OCI-LY1 (cell line): ENCODE measurements at regions not wholly inside any gene's neighbourhood (a gene's known extent, or its start where the extent isn't known, plus 50 kb on each side); places are given as distances from the start of the nearest gene placed in this dataset.

Experiments
- H2AFZ ChIP-seq: fragments of 200-600 bp; sonication (generic), shearing (Covaris generic); 2 replicates; pipeline ENCODE4 v1.6.0; 2014; ENCODE audit warnings: antibody characterized with exemption, mild to moderate bottlenecking, low read length
- H3F3A ChIP-seq: fragments of 200-600 bp; sonication (generic), shearing (Covaris generic); 2 replicates; pipeline ENCODE4 v1.6.0; 2014; ENCODE audit warnings: mild to moderate bottlenecking, antibody characterized with exemption, low read length, moderate library complexity; ENCODE audit not compliant: insufficient read depth
- H3K27ac ChIP-seq: fragments of 200-600 bp; sonication (generic); 2 replicates; pipeline ENCODE4 v1.5.1; 2014; ENCODE audit warnings: low read length, mixed run types, mild to moderate bottlenecking, low read depth; ENCODE audit not compliant: poor library complexity, severe bottlenecking
- H3K27me3 ChIP-seq: fragments of 200-600 bp; sonication (generic); 2 replicates; pipeline ENCODE4 v1.6.0; 2014; ENCODE audit warnings: antibody characterized with exemption, mild to moderate bottlenecking, low read length, moderate library complexity; ENCODE audit not compliant: insufficient read depth
- H3K36me3 ChIP-seq: fragments of 200-600 bp; sonication (generic); 2 replicates; pipeline ENCODE4 v1.6.1; 2014; ENCODE audit warnings: mild to moderate bottlenecking, antibody characterized with exemption, low read length, moderate library complexity, mixed read lengths; ENCODE audit not compliant: insufficient read depth
- H3K4me1 ChIP-seq: fragments of 200-600 bp; sonication (generic); 2 replicates; pipeline ENCODE4 v1.5.1; 2014; ENCODE audit warnings: mild to moderate bottlenecking, low read length, moderate library complexity; ENCODE audit not compliant: insufficient read depth, severe bottlenecking
- H3K4me2 ChIP-seq: fragments of 200-600 bp; sonication (generic), shearing (Covaris generic); 2 replicates; pipeline ENCODE4 v1.6.1; 2014; ENCODE audit warnings: low read length
- H3K4me3 ChIP-seq: fragments of 200-600 bp; sonication (generic); 2 replicates; pipeline ENCODE4 v1.5.1; 2014; ENCODE audit warnings: low read length, low read depth, mild to moderate bottlenecking, mixed read lengths; ENCODE audit not compliant: poor library complexity, severe bottlenecking
- H3K79me2 ChIP-seq: fragments of 200-600 bp; shearing (Covaris generic); 2 replicates; pipeline ENCODE4 v1.6.1; 2016; ENCODE audit warnings: mixed run types, low read length, mixed read lengths; ENCODE audit not compliant: insufficient read depth
- H3K9ac ChIP-seq: fragments of 200-600 bp; sonication (generic), shearing (Covaris generic); 2 replicates; pipeline ENCODE4 v1.6.1; 2014; ENCODE audit warnings: mild to moderate bottlenecking, low read length, mixed read lengths
- H3K9me2 ChIP-seq: fragments of 200-600 bp; sonication (generic), shearing (Covaris generic); 2 replicates; pipeline ENCODE4 v1.6.1; 2014; ENCODE audit warnings: low read depth, mild to moderate bottlenecking, low read length, mixed read lengths
- H3K9me3 ChIP-seq: fragments of 200-600 bp; shearing (Covaris generic); 2 replicates; pipeline ENCODE4 v1.6.1; 2014; ENCODE audit warnings: low read length, mixed read lengths
- H4K20me1 ChIP-seq: fragments of 200-600 bp; sonication (generic), shearing (Covaris generic); 2 replicates; pipeline ENCODE4 v1.6.0; 2016; ENCODE audit warnings: mild to moderate bottlenecking, low read length; ENCODE audit not compliant: insufficient read depth
- EZH2 ChIP-seq: fragments of 200-600 bp; sonication (generic), shearing (Covaris generic); IDR thresholded peaks from 2 replicates; pipeline ENCODE4 v1.8.0; 2017; ENCODE audit warnings: borderline replicate concordance, mixed run types, mild to moderate bottlenecking, antibody characterized with exemption, low read length, moderate library complexity, mixed read lengths
- TF ChIP-seq, protein P1 (sequence below): fragments of 200-600 bp; sonication (generic), shearing (Covaris generic); IDR thresholded peaks from 2 replicates; pipeline ENCODE4 v1.5.1; 2017; ENCODE audit warnings: mild to moderate bottlenecking, antibody characterized with exemption, low read length, moderate library complexity, mixed read lengths

DNA sequence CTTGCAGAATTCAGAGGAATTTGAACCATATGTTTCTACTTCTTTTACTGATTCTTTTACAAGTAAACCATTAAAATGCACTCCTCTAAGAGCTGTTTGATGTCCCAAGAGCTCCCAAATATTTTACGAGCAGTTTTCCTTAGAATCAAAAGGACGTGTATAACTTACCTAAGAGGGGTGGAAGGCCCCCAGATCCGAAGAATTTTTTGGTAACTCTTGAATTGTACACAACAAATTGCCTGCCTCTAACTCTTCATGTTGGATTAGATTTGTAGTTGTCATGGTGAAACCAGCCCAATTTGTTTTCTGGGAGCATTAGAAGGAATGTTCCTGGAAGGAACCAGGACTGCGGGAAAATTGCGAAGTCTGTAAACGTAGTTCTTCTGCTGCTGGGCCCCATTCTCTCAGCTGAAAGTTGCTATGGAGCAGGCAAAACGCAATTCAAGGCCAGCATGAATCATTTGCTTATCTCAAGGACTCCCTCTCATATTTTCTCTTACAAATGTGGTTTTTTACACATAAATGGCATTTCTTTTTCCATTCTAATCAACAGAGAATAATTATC is 124.8 kb upstream of the TMEM72 start:
- Histone ChIP-seq H4K20me1 (no peaks in the 10 kb centered on the region), H2AFZ (no peak overlapping the region), H3K4me2 (no peak overlapping the region), H3K9me2 (no peaks in the 10 kb centered on the region), H3K9ac (no peak overlapping the region), H3K4me1 (no peaks in the 10 kb centered on the region), H3F3A (no peaks in the 10 kb centered on the region), H3K79me2 (no peaks in the 10 kb centered on the region), H3K9me3 (no peaks in the 10 kb centered on the region), H3K27me3 (no peaks in the 10 kb centered on the region), H3K27ac (no peak overlapping the region), H3K36me3 (no peaks in the 10 kb centered on the region), H3K4me3 (no peak overlapping the region)
- no peak for TF ChIP-seq EZH2
- TF ChIP-seq, protein P1, sequence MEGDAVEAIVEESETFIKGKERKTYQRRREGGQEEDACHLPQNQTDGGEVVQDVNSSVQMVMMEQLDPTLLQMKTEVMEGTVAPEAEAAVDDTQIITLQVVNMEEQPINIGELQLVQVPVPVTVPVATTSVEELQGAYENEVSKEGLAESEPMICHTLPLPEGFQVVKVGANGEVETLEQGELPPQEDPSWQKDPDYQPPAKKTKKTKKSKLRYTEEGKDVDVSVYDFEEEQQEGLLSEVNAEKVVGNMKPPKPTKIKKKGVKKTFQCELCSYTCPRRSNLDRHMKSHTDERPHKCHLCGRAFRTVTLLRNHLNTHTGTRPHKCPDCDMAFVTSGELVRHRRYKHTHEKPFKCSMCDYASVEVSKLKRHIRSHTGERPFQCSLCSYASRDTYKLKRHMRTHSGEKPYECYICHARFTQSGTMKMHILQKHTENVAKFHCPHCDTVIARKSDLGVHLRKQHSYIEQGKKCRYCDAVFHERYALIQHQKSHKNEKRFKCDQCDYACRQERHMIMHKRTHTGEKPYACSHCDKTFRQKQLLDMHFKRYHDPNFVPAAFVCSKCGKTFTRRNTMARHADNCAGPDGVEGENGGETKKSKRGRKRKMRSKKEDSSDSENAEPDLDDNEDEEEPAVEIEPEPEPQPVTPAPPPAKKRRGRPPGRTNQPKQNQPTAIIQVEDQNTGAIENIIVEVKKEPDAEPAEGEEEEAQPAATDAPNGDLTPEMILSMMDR, result no peak

DNA sequence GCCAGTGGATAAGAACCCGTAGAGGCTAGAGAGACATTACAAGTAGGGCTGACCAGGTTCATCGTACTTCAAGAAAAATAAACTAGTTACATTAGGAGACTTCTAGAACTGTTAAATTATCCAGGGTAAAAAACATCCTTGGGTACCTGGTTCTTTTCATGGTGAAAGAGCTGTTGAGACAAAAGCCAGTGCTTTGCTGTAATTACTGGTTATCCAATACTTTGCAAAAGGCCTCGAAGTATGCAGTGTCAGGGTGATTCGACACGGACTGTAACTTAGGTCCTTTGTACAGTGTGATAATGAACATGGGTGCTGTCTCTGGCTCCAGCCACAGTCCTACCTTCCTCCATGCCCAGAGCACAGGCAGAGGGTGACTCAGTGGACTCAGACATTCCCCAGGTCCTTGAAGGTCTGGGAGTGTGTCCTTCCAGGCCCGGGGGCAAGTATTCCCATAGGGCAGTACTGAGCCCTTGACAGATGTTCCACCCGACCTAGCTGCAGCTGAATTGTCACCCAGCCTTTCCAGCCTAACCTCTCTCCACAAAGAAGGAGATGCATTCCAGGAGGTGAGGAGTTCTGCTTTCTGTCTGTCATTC is 123.6 kb upstream of the TMEM72 start:
- no peaks in the 10 kb centered on the region for H3K9me2 ChIP-seq
- no peaks in the 10 kb centered on the region for H3K36me3 ChIP-seq
- no peaks in the 10 kb centered on the region for H3K4me1 ChIP-seq
- no peaks in the 10 kb centered on the region for H3K27me3 ChIP-seq
- H3K4me2 ChIP-seq, result no peak overlapping the region
- H3K9ac ChIP-seq, result no peak overlapping the region
- H2AFZ ChIP-seq, result no peak overlapping the region
- H3F3A ChIP-seq, result no peaks in the 10 kb centered on the region
- no peaks in the 10 kb centered on the region for H3K79me2 ChIP-seq
- TF ChIP-seq EZH2, result no peak
- TF ChIP-seq, protein P1, result no peak
- H3K9me3 ChIP-seq, result no peaks in the 10 kb centered on the region
- H3K27ac ChIP-seq, result no peak overlapping the region
- H3K4me3 ChIP-seq, result no peak overlapping the region
- no peaks in the 10 kb centered on the region for H4K20me1 ChIP-seq

DNA sequence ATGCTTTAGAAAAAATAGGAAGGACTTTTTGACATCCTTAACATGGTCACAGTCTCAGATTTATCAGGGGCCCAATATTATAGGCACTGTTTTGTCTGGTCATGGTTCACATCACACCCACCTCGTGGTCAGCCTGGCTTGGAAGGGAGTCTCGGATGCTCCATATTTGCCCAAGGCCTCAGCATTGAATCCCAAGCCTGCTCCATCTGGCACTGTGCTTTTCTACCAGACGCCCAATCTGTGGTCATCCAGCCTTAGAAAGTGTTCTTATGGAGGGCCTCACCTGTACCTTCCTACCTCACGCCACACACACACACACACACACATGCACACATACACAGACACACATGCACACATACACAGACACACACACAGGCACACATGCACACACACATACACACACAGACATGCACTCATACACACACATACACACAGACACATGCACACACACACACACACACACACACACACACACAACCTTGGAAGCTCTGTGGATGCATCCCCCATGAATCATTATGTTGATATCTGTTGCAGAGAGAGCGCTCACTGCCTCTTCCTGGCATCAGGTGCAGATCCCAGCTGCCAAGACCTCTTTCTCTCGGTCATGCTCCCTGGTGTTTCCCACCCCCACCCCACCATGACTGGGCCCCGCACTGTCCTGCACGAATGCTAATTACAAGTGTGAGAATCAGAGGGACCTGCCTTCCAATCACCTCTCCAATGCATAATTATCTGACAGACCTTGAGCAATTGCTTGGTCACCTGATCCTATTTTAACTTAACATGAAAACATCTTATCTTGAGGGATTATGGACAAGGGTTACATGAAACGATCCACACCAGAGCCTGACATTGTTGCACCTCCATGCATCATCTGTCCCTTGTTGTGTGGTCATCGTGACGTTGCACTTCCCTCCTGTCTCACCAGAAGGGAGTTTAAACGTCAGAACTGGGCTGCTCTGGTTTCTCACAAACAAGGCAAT is 122.7 kb upstream of the TMEM72 start:
- Histone ChIP-seq H3K9me3 (no peaks in the 10 kb centered on the region), H4K20me1 (no peaks in the 10 kb centered on the region), H3K4me3 (no peak overlapping the region), H3K4me1 (no peaks in the 10 kb centered on the region), H3K4me2 (no peak overlapping the region), H3K9me2 (no peaks in the 10 kb centered on the region), H3K79me2 (no peaks in the 10 kb centered on the region), H3K9ac (no peak overlapping the region), H3K27ac (no peak overlapping the region), H3F3A (no peaks in the 10 kb centered on the region), H3K36me3 (no peaks in the 10 kb centered on the region), H2AFZ (no peak overlapping the region), H3K27me3 (no peaks in the 10 kb centered on the region)
- TF ChIP-seq, protein P1, result no peak
- no peak for TF ChIP-seq EZH2
